Midbrain (tissue), 1 donor: ENCODE measurements at regions not wholly inside any gene's neighbourhood (a gene's known extent, or its start where the extent isn't known, plus 50 kb on each side); places are given as distances from the start of the nearest gene placed in this dataset.

Source experiments
- DNase-seq: peaks from one replicate; lab custom pipeline; 2025; lab: John Stamatoyannopoulos, UW

DNA sequence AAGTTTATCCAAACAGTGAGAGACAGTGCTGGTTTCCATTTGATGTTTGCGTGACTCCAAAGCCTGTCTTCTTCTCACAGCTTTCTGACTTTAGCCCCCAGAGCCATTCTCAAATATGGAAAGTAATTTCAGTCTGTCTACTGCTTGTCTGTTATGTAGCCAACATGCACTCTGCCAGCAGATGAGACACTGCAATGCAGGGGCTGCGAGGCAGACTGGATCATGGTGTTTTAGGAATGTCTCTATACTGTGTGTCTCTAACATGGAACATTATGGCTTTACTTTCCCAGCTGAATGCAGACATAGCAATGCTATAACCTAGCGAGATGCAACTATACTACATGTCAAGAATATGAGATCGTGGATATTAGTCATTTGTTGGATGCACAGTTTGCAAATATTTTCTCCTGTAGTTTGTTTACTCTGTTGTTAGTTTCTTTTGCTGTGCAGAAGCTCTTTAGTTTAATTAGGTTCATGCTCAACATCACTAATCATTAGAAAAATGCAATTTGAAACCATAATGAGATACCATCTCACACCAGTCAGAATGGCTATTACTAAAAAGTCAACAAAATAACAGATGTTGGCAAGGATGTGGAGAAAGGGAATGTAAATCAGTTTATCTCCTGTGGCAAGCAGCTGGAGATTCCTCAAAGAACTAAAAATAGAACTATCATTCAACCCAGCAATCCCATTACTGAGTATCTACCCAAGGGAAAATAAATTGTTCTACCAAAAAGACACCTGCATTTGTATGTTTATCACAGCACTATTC is 235.8 kb upstream of the TMTC1 start:
- no peak for DNase-seq

DNA sequence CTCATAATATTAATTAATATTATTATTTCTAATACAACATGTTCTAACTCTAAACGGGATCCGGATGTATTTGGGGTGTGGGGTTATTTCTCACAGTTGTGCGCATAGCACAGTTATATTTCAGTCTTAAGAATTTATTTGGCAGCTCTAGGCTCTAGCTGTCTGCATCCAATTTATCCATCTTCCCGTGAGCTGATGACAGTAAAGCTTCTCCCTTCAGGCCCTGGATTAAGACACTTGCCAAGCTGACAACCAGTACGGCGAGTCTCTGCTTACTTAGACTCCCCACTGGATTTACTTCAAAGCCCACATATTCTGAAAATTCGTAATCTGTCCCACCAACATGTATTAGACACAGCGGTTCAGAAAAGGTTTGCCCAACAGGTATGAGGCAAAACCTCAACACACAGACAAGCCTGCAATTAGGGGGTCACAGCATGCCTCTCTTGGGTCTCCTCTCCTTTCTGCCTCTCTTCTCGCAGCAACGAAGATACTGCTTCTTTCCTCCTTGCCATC is 232.9 kb upstream of the TMTC1 start:
- no peak for DNase-seq

DNA sequence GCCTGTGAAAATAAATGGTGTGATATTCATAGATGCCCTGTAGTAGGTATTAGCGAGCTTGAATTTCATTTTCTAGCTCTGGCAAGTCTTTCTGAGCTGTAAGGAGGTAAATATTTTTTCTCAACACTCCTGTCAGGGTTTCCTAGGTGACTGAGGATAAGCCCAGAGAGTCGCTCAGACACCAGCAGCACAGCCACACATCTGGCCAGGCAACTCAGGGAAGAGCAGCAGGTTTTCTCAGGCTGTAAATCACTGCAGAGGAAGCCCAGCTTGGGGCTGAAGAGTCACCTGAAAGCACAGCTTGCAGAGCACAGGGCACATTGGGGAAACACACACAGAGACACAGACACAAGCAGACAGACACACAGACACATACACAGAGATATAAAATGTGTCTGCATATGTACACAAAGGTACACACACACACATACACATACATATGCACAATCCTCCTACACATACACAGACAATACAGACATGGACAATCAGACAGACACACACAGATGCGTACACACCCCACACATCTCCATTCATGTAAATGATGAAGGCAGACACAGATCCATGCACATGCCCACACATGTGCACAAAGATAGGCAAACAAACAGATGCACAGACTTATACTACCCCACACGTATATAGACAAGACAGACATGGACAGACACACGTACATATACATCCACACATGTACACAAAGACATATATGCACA is 232.0 kb upstream of the TMTC1 start:
- DNase-seq, result no peak

DNA sequence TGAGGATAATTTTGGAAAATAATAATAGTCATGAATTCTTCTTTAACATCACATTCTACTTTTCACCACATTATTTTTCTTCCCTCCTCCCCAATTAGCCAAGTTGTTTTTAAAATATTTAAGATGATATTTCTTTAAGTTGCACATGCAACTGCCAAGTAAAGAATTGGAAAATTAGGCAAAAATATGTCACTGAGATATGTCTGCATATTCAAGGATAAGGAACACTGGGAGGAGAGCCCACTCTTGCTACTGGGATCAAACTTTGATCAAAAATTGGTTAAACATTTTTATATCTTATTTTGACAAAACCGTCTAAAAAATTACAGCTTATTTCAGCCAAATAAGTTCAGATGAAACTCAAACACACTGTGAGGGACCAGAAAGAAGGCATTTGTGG is 231.2 kb upstream of the TMTC1 start:
- no peak for DNase-seq

DNA sequence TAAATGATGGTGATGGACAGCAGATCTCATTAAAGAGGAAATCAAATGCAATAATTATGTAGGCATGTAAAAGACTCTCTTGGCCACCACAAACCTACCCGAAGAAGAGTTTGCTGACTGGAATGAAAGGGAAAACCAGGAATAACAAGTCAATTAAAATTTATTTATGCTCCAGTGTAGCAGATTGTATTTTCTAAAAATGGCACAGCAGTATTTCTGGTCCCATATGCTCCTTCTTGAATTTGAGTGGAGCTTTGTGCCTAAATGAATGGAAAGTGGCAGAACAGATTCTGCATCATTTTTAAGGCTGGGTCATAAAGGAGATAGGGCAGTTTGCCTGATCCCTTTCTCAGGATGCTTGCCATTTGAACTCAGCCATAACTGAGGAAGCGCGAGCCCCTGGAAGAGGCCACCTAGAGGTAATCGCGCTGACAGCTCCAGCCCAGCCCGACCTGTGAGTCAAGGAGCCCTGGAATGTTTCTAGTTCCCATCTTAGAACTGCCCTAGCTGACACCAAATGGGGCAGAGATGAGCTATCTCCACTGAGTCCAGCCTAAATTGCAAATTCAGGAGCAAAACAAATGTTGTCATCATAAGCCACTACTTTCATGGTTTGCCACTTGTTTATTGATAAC is 229.2 kb upstream of the TMTC1 start:
- DNase-seq, result no peak

DNA sequence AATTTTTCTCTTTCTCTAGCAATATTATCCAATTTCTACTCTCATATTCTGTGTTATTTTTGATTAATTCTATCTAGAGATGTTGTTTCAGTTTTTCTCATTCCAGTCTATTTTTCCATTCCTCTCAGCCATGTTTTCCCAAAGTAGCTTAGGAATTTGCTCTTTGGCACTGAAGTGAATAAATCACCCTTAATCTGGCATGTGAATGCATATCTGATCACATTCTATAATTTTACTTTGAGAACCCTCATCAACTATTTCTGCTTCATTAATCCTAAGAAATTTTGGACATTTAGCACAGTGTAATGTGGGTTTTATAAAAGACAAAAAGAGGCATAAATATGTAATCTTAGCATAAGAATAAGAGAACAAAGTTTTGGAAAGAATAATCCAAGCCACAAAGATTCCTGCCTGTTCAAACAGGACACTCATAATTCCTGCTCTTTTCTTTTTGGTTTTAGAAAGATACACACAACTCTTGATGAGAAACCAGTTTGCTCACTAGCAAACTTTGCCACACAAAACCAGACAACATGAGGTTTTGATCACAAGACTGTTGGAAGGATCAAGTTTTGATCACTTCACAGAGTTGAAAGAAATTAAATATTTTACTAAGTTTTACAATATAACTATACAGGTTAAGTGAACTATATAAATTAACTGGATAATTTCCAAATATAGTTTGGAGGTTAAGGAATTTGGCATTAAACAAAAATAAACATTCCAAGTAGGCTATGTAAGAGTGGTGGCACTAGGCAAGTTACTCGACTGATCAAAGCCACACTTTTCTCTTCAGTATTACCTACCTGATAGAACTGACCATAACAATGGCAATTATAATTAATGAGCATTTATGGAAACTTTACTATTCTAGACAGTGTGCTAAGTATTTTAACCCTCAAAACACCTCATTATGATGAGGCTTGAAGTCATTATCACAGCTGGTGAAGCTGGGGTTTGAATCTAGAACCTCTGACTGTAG is 226.6 kb upstream of the TMTC1 start:
- DNase-seq, result no peak

DNA sequence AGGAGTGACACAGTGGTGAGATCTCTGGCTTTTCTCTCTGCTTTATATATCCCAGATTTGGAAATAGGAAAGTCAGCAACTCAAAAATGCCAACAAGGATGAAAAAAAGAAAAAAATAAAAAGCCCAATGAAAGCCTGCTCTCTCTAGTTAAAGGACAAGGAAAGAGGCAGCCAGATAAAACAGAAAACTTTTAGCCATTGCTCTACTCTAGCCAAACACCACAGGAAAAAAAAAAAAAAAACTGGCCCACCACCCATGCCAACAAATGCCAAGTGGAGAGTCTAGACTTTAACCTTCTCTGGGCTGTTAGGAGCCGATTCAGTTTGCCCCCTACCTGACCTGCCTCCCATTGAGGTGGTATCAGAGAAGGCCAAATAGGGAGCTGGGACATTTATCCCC is 222.3 kb upstream of the TMTC1 start:
- DNase-seq, result no peak

DNA sequence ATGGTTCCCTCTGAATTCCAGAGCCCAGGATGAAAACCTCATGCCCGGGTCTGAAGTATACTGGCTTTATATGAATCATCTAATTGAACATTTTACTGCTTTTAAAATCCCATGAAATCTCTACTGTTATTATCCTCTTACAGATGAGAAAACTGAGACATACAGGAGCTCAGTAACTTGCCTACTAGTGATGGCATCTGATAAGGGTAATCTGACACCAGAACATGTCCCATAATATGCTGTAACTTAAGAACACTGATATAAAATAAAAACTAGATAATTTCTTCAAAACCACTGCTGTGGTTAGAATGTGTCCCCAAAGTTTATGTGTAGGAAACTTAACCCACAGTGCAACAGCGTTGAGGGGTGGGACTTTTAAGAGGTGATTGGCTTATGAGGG is 219.6 kb upstream of the TMTC1 start:
- no peak for DNase-seq

DNA sequence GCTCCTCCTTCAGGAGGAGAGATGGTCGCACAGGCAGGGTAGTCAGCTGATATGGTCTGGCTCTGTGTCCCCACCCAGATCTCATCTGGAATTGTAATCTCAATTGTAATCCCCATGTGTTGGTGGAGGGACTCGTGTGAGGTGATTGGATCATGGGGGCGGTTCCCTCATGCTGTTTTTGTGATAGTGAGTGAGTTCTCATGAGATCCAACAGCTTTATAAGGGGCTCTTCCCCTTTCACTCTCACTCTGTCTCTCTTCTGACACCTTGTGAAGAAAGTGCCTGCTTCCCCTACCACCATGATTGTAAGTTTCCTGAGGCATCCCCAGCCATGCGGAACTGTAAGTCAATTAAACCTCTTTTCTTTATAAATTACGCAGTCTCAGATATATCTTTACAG is 218.9 kb upstream of the TMTC1 start:
- DNase-seq, result no peak

DNA sequence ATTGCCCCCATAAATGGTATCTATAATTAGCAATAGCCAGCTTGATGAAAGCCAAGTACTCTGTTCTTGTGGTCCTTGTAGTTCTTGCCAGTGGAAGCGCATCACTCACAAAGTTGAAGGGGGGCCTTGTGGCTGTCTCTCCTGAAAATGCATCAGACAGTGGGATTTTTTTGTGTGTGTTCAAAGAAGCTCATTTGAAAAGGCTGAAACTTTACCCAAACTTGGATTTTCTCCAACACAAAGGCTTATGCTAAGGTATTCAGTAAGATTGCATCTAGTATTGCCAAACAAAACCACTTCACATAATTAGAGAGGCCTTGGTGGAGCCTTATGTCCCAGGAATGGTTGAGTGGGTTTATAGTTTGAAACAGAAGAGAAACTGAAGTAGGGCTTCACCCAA is 216.7 kb upstream of the TMTC1 start:
- no peak for DNase-seq

DNA sequence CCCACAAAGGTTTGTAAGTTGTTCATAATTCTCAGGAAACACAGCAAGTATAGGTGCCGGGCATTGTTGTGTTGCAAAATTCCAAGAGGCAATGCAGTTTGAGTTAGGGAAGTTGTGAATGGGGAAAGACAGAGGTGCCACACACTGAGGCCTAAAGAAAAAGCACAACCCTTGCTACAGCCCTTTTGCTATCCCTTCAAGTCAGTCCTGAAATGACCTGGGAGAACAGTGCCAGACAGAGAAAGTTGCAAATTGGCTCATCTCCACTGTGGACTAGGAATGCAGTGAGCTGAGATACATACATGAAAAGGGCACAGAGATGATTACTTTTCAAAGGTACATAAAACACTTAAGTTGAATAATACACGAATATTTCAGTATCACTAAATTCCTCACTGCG is 213.3 kb upstream of the TMTC1 start:
- DNase-seq, result no peak

DNA sequence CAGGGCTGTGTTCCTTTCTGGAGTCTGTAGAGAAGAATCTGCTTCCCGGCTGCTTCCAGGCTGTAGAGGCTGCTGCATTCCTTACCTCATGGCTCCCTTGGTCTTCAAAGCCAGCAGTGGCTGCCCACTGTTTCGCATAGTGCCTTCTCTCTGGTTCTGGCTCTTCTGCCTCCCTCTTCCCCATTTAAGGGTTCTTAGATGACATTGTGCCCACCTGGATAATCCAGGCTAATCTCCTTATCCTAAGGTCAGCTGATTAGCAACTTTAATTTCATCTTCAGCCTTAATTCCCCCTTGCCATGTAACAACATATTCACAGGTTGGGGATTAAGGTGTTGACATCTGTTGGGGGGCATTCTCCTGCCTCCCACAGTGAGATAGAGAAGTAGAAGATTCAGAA is 208.6 kb upstream of the TMTC1 start:
- no peak for DNase-seq

DNA sequence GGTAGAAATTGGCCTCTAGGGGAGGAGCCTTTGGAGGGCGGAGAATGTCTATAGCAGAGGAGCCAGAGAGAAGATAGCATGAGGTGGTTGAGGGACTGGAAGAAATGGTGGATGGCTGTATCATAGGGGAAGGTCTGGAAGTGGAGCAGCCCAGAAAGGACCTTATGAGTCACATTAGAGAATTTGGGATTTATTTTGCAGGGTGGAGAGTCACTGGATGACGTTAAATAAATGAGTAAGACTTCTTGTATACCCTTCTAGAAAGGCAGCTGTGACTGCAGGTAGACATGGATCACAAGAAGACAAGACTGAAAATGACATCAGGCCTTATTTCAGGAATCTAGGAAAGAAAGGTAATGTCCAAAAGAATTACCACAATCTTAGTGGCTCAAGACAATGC is 208.2 kb upstream of the TMTC1 start:
- DNase-seq, result no peak

DNA sequence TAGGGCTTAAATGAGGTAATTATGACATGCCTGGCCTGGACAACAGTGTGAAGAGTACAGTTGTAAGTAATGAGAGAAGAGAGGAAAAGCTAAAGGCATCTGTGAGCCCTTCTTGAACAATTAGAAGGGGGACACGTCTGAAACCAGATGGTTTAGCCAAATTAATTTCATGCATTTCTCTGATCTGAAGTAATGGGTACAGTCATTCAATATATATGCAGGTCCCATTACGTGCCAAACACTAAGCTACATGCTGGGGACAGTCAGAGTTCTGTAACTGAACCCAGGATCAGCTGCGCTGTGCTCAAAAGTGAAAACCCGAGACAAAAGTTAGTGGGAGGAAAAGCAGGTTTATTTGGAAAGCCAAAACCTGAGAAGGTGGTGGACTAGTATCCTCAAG is 207.2 kb upstream of the TMTC1 start:
- DNase-seq, result no peak

DNA sequence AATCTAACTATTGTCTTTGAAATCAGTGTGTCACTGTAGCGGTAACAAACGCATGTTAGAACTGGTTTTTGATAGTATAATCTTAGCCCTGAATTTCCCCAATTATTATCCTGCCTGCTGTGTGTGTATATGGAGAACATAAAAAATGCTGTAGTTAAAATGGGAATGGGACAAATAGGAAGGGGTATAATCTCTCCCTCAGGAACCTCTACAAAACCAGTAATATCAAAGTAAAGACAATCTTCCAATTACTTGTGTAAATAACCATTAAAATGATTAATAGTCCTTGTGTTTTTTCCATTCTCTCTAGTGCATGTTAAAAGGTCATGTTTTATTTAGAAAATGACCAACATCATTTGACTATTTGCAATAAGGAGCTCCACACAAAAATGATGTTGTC is 200.1 kb upstream of the TMTC1 start:
- no peak for DNase-seq

DNA sequence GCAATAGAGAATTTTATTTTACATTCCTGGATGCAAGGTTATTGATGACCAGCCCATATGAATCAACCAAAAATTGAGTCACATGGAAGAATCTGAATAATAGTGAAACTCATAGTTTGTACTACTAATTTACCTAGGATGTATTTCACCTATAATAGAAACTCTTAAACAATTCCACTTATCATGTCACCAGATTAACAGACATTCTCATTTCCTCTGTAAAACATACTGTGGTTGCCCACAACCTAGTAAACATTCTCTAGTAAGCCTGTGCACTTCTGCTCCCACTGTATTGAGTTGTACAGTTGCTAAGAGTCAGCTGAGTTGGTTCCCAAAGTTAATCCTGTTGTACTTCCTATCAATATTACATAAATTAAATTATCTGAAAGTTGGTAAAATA is 196.6 kb upstream of the TMTC1 start:
- no peak for DNase-seq

DNA sequence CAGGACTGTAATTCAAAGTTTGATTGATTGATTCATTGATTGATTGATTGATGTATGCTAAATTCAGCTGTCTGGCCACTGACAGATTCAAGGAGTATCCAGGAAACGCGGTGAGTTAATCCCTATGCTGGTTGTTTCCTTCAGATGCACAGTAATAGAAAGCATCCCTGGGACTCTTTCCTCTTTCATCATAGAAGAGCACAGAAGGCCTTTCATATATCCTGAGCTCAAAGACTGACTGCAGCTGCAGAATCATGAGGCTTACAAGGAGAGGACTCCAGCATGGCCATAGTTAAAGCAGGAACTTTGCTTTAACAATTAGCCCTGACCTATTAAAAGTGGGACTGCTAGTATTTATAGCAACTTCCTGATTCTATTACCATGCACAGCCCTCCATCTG is 187.7 kb upstream of the TMTC1 start:
- DNase-seq, result no peak

DNA sequence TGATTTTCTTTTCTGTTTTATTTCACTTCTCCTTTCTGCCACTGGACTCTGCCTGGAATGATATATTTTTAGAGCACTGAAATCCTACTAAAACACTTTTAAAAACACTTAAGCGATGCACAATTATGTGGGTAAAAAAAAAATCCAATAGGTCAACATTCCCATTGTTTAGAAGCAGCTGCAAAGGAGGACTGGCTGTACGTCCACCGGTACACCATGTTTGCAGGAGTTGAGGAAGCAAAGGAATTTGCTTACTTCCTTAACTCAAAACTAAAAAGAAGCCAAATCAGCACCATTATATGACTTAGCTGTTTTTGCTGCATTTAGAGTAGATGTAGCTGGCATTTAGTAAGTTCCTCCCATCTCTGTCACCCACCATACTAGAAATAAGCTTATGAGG is 186.8 kb upstream of the TMTC1 start:
- no peak for DNase-seq

DNA sequence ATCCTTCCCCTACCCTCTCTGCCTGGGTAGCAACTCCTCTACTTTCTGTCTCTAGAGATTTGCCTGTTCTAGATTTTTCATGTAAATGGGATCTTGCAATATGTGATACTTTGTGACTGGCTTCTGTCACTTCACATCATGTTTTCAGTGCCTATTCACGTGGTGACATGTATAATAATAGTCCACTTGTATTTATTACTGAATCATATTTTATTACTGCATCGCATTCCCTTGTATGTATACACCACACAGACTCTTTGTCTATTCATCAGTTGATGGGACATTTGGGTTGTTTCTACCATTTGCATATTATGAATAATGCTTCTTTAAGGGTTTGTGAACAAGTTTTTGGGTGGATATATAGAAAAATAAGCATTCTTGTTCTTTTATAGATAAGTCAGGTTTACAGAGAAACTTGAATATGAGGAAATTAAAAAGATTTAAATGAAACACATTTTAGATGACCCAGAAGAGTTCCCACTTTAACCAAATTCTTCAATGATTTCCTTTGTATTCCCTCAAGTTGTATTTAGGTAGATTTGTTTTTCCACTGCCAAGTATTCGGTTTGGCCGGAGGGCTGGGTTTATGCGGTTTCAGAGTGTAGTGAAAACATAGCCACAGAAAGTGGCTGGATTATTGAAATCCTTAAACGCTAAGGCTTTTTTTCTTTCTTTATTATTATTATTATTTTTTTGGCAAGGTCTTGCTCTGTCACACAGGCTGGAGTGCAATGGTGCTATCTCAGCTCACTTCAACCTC is 178.7 kb upstream of the TMTC1 start:
- no peak for DNase-seq

DNA sequence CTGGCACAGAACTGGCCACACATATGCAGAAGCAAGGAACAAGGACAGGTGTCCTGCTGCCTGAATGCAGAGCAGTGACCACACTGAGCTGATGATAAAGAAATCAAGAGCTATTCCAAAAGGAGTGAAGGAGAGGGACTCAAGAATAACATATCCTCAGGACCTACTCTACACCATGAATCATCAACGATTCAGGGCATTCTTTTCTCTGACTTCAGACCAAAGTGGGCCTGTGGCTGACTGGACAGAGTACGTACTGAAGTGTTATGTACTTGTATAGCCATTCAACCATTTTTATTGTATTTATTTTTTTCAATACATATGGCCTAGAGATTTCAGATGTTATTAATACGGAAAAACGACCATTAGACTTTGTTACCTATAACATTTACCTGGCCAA is 177.5 kb upstream of the TMTC1 start:
- no peak for DNase-seq

DNA sequence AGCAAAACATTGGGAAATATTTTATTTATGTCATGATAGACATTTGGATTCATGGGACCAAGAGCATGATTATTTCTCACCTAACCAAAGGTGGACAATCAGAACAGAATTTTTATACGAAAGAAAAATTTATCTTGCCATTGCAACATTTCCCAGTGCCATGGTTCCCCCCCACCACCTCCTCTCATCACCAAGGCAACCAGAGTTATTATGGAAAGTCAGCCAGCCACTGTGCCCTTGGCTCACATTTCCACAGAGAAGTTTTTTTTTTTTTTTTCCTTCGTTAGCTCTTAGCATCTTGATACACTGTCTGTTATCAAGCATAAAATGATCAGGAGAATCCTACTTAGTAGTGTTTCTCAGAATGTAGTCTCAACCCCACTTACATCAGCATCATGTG is 176.4 kb upstream of the TMTC1 start:
- no peak for DNase-seq
